ENCODE measurements at regions not wholly inside any gene's neighbourhood (a gene's known extent, or its start where the extent isn't known, plus 50 kb on each side); places are given as distances from the start of the nearest gene placed in this dataset.
"Not testable (repeated sequence)": the region's sequence is repeated elsewhere in the genome, so short reads cannot be mapped to it uniquely, and the experiment has no call there.

DNA sequence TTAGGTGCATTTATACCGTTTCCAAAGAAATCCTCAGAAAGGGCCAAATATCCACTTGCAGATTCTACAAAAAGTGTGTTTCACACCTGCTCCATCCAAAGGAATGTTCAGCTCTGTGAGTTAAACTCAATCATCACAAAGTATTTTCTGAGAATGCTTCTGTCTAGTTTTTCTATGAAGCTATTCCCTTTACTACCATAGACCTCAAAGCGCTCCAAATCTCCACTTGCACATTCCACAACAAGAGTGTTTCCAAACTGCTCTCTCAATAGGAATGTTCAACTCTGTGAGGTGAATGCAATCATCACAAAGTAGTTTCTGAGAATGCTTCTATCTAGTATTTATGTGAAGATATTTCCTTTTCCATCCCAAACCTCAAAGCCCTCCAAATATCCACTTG lies 412.7 kb upstream of the WSB1 start:
- not testable (repeated sequence) for DNase-seq (ENCODE audit: low spot score)

DNA sequence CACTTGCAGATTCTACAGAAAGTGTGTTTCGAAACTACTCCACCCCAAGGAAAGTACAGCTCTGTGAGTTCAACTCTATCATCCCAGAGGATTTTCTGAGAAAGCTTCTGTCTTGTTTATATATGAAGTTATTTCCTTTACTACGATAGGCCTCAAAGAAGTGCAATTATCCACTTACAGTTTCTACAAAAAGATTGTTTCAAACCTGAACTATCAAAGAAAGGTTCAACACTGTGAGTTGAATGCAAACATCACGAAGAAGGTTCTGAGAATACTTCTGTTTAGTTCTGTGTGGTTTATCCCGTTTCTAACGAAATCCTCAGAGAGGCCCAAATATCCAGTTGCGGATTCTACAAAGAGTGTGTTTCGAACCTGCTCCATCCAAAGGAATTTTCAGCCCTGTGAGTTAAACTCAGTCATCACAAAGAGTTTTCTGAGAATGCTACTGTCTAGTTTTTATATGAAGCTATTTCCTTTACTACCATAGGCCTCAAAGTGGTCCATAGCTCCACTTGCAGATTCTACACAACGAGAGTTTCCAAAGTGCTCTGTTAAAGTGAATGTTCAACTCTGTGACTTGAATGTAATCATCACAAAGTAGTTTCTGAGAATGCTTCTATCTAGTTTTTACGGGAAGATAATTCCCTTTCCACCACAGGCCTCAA lies 411.7 kb upstream of the WSB1 start:
- DNase-seq (ENCODE audit: low spot score): not testable (repeated sequence)

DNA sequence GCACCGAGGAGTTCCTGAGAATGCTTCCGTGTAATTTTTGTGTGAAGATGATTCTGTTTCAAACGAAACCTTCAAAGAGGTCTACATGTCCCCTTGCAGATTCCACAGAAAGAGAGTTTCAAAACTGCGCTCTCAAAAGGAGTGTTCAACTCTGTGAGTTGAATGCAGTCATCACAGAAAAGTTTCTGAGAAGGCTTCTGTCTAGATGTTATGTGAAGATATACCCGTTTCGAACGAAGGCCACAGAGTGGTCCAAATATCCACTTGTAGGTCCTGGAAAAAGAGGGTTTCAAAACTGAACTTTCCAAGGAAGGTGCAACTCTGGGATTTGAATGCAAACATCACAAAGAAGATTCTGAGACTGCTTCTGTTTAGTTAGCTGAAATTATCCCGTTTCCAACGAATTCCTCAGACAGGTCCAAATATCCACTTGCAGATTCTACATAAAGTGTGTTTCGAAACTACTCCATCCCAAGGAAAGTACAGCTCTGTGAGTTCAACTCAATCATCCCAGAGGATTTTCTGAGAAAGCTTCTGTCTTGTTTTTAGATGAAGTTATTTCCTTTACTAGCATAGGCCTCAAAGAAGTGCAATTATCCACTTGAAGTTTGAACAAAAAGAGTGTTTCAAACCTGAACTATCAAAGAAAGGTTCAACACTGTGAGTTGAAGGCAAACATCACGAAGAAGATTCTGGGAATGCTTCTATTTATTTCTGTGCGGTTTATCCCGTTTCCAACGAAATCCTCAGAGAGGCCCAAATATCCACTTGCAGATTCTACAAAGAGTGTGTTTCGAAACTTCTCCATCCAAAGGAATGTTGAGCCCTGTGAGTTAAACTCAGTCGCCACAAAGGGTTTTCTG lies 409.8 kb upstream of the WSB1 start:
- DNase-seq (ENCODE audit: low spot score): not testable (repeated sequence)

DNA sequence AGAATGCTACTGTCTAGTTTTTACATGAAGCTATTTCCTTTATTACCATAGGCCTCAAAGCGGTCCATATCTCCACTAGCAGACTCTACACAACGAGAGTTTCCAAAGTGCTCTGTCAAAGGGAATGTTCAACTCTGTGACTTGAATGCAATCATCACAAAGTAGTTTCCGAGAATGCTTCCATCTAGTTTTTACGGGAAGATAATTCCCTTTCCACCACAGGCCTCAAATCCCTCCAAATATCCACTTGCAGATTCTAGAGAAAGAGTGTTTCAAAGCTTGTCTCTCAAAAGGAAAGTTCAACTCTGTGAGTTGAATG lies 409.2 kb upstream of the WSB1 start:
- DNase-seq (ENCODE audit: low spot score): not testable (repeated sequence)

DNA sequence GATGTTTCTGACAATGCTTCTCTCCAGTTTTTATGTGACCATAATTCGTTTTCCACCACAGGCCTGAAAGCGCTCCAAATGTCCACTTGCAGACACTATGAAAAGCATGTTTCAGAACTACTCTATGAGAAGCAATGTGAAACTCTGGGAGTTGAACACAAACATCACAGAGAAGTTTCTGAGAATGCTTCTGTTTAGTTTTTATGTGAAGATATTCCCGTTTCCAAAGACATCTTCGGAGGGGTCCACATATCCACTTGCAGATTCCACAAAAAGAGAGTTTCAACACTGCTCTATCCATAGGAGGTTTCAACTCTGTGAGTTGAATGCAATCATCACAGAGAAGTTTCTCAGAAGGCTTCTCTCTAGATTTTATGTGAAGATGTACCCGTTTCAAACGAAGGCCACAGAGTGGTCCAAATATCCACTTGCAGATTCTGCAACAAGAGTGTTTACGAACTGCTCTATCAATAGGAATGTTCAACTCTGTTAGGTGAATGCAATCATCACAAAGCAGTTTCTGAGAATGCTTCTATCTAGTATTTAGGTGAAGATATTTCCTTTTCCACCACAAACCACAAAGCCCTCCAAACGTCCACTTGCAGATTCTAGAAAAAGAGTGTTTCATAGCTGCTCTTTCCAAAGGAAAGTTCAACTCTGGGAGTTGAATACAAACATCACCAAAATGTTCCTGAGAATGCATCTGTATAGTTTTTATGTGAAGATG lies 408.5 kb upstream of the WSB1 start:
- peak; percentile 53 for DNase-seq (ENCODE audit: low spot score)
